GM19351 (cell line): ENCODE measurements at regions not wholly inside any gene's neighbourhood (a gene's known extent, or its start where the extent isn't known, plus 50 kb on each side); places are given as distances from the start of the nearest gene placed in this dataset.
"Not testable (repeated sequence)": the region's sequence is repeated elsewhere in the genome, so short reads cannot be mapped to it uniquely, and the experiment has no call there.

Experiments
- ATAC-seq: cut with Tn5 transposase; IDR thresholded peaks from one replicate; pipeline ENCODE4 v1.9.1; 2021; ENCODE audit warnings: mild to moderate bottlenecking, moderate library complexity; ENCODE audit not compliant: unreplicated experiment

DNA sequence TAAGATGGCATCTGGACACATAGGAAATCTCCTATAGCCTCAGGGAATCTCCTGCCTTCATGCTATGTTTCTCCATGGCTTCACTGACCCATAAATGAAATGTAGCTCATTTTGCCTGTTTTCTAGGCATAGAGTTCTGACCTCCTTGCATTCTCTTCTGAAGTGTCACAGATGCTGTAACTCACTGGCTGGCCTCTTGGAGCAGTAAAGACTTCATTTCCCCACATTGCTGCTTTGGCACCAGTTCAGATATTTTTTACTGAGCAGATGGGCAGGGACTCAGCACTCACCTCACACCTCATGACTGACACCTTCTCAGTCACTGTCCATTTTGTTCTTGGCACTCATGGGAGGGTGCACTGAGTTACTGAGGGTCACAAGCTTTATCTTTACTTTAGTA, 286.7 kb upstream of the TGFBR2 start:
- peak; percentile 97 for ATAC-seq

DNA sequence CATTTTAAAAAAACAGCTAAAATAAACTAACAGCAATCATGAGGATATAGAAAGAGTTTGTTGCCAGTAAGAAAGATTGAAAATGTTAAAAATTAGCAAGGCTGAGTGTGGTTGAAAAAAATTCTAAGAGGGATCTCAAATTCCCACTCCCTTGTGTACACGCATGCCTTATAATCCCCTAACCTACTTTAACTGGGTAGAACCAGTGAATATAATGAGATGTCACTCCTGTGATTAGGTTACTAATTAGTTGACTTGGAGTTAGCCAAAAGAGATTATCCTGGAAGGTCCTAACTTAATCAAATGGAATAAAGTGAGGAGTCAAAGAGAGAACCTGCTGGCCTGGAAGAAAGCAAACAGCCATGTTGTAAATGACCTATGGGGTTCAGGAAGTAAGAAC, 286.0 kb upstream of the TGFBR2 start:
- no peak for ATAC-seq

DNA sequence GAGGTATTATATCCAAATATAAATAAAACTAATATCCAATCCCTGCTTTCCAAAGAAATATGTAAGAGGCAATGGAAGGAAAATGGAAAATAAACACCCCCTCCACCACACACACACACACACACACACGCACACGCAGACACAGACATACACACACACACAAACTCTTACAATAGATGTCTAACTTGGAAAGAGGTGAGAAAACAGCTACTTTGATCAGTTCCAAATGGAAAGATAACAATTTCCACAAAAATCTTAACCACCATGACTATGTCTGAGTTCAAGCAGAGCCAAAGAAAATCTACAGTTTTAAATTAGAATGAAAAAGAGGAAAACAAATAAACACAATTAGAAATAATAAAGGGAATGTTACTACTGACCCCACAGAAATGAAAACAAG, 285.3 kb upstream of the TGFBR2 start:
- no peak for ATAC-seq

DNA sequence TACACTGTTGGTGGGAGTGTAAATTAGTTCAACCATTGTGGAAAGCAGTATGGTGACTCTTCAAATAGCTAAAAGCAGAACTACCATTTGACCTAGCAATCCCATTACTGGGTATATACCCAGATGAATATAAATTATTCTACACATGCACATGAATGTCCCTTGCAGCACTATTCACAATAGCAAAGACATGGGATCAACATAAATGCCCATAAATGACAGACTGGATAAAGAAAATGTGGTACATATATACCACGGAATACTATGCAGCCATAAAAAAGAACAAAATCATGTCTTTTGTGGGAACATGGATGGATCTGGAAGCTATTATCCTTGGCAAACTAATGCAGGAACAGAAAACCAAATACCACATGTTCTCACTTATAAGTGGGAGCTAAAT, 282.8 kb upstream of the TGFBR2 start:
- ATAC-seq = not testable (repeated sequence)

DNA sequence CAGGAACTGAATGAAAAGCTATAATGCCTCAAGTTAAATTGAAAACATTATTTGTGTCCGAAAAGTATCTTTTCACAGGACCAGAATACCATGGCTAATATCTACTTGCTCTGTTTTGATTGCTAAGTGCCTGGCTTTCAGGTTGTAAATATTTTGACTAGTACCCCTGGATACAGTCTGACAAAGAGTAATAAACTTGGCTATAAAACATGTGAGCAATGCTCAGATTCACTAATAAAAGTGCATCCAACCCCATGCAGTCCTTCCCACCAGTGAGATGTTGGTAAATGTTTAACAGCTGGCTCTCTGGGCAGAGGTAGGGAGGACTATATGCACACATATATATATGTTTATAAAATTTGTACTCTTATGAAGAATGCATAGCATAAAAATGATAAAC, 281.8 kb upstream of the TGFBR2 start:
- no peak for ATAC-seq

DNA sequence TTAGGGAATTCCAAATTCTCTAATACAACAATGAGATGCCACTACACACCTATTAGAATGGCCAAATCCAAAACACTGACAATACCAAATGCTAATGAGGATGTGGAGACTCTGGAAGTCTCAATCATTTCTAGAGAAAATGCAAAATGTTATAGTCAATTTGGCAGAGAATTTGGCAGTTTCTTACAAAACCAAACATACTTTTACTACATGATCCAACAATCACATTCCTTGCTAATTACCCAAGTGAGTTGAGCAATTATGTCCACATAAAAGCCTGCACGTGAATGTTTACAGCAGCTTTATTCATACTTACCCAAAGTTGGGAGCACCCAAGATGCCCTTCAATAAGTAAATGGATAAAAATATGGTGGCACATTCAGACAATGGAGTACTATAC, 278.4 kb upstream of the TGFBR2 start:
- ATAC-seq = not testable (repeated sequence)

DNA sequence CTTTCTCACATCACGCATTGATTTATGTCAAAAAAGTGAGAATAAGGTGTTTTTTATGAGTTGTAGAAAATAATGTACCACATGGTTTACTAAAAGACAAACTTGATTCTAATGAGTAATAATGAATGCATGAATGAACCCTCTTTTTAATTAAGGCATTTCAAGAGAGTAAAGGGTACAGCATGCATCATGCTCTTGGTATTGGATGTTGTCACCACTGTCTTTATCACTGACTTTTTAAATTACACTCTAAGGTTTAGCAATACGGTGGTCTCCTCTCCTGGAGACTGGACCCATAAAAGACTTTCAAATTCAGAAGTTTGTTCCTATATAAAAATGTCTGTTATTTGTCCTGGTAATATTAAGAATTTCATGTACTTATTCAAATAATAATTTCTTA, 277.5 kb upstream of the TGFBR2 start:
- ATAC-seq = not testable (repeated sequence)

DNA sequence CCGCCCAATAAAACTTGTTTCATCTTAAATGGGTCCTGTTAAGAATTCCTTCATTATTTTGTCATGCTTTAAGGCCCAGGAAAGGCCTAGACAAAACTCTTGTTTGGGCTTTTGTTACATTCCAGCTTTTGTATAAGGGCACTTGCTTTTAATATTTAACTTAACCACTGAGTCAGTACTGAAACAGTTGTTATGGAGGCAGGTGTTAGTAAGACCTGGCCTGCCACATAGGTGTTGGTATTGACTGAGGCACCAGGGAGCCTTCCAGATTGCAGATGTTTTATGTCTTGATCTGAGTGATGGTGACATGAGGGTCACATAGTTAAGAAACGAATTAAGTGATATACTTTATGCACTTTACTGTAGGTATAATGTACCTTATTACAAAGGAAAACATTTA, 274.9 kb upstream of the TGFBR2 start:
- ATAC-seq = no peak

DNA sequence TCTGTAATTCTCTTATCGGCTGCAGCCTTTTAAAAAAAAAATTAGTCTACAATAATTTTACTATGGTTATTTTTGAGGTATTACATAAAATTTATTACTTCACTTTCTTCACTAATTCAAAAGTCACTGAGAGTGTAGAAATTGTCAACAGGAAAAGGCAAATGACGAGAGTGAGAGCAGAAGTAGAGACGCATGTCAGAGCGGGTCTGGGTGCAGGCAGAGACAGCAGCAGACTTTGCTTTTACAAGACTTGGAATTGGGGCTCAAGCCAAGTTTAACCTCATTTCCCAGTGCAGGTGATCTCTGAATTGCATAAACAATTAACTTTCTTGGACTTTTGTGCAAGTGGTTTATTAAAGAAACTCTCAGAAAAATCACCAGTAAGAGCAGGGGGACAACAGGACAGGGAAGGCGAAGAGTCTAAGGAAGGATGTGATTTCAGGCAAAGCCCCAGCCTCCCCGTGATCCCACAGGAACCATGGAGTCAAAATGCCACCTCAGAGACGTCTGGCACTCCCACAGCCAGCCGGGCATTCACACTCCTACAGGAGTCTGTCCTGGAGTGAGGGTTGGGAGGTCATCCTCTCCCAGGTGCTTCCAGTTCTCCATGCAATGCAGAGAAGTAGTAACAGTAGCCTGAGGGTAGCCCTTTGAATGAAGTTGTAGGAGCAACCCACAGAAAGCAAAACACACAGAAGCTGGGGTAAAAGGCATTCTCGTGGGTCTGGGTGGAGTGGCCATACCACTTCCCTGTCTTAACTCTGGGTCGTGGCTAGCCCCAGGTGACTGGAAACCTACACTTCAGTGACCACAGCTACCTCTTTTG, 274.0 kb upstream of the TGFBR2 start:
- ATAC-seq = no peak

DNA sequence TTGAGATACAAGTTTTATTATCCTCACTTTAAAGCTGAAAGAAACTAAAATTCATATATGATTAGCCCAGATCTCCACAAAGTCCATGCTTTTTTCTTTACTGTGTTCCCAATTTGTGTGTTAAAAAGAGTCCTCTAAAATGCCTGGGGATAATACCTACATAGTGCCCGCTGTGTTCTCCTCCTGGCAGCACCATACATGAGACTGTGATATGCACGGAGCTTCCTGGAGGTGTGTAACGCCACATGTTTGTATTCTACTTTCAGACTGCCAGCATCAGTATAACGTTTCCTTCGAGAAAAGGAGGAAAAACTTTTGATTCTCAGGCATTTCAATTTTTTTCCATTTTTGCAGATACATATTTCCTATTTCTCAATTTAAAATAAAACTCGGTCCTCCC, 273.3 kb upstream of the TGFBR2 start:
- no peak for ATAC-seq

DNA sequence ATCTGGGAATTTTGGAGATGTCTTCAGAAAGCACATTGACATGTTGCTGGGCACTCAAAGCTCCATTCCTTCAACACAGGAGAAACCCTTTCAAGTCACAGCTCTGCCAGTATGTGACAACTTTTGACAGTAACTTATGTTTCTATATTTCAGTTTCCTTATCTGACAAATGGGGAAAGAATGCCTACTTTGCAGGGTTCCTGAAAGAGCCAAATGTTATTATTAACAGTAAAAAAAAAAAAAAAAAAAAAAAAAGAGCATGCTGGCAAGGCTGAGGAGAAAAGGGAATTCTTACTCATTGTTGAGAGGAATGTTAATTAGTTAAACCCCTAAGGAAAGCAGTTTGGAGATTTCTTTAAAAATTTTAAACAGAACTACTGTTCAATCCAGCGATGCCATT, 272.5 kb upstream of the TGFBR2 start:
- ATAC-seq = no peak

DNA sequence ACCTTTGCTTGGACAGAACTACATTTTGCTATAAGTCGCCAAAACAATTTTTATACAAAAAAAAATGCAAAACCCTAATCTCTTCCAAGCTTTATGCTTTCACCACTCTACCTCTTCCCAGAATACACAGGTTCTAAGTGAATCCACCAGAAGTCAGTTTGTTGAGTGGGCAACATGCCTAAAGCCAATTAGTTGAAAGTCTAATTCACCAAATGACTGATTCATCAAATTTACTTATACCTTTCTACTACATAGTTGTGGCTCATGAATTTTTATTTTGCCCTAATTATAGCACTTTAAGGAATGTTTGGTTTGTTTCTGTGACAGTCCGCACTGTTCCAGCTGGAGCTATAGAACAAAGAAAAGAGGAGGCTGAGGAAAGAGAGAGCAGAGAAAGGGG, 265.9 kb upstream of the TGFBR2 start:
- ATAC-seq = no peak

DNA sequence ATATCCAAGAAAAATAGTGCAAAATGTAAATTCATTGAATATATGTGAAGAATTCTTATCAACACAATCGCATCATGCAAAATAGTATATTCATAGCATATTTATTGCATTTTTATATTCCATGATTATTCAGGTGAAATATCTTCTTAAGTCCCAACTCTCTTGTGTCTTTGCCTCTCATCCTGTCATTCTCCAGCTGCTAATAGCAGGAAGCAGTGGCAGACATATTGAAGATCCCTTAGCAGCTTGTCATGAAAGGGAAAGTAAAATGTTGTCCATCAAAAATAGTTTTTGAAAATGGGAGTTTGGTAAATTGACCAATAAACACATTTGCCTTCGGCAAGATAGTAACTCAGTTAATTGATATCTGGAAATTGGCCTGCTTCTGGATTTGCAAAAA, 265.3 kb upstream of the TGFBR2 start:
- no peak for ATAC-seq

DNA sequence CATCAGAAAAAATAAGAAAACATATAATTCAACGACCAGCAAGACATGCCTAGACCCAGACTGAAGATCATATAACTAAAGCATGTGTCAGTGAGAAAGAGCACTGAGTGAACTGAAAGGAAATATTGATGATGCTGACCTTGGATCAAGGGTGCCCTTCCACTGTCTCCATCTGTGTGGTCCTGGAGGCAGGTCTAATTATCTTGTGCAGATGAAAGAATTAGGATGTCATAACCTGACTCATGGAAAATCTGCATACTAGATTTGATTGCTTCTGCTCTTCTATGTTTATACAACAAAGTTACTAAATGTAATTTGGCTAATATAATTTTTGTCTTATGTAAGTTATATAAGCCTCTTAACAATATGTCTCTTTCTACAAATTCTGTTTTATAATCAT, 264.6 kb upstream of the TGFBR2 start:
- no peak for ATAC-seq

DNA sequence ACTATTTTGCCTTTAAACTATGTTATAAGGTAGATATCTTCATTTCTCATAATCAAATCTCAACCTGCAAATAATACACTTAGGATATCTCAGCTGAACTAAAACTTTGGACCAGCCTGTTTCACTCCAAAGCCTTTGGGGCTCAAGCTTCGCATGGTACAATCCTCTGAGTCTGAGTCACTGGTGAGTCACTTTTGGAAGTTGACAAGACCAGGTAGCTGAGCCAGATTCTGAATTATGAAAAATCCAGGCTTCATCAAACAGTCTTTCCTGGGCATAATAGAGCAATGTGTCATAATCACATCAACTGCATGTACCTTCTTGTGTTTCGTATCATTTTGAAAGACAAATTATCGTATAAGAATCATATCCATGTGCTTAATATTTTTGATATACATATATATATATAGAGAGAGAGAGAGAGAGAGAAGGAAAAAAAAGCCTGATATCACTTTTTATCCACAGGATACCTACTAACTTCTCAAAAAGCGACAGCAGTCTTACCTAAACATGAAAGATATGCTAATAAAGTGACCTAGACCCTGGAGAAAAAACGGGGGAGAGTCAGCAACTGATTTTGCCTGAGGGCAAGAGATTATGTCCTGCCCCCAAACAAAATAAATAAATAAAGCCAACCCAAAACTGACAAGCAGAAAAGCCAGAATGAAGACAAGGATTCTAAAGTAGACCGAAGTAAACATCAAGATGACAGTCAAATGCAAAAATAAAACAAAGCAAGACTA, 263.9 kb upstream of the TGFBR2 start:
- no peak for ATAC-seq

DNA sequence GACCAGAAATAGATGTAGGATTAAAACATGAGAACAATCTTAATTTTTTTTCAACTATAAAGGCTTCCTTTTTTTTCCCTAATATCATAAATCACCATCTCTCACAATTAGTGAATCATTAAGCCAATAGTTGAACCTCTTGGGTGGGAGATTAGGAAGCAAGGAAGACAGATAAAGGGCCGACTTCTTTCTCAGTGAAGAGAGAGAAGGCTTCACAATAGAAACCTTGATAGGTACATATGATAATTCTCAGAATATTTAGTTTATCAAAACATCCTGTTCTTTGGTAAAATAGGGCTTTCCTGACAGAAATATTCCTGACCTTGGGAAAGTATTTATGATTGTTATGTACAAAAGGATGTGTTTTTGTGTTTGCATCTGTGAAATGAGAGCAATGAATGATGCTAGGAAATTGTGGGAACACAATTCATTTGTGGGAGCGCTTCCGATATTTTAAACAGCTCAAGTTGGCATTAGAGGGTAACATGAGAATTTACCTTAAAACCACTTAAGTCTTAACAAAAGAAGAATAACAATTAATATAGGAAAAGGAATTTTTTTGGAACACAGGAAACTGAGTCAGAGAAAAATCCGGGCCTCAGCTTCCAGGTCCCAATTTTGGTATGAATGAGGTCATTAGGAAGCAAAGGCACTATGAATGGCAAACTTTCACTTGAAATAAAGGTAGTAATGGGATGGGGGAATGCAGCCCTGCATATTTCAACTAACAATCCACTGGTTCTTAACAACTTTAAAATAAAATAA, 263.2 kb upstream of the TGFBR2 start:
- no peak for ATAC-seq

DNA sequence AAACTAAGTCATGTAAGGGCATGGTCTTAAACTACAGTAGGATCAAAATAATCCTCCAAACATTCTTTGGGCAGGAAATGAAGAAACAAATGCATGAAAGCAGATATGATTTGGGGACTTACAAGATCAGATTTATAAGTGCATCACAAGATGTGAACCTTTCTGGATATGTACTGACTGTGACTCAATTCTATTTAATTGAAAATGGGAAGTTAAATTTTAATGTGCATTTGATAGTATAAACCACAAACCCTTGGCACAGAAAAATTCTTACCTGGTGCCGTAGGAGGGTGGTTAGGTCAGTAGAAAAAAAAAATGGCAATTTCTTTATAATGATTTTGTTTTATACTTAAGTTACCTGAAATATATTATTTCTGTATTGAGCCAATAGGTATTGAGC, 262.5 kb upstream of the TGFBR2 start:
- no peak for ATAC-seq

DNA sequence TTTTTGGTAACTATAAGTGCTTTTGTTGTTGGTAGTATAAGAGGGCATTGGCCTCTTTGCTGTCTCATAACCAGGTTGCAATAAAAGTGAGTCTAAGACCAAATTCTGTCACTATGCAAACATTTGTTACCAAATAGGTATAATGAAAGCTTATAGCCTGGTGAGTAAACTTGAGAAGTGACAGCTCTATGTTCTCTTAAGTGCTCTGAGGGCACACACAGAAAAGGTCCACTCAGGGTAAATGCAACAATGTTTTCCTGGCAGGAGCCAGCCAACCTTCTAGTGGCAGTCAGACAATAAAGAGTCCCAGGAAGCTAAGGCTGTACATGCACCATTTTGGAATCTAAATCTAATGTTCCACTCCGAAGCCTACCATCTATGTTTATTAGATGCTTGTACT, 262.1 kb upstream of the TGFBR2 start:
- ATAC-seq = no peak

DNA sequence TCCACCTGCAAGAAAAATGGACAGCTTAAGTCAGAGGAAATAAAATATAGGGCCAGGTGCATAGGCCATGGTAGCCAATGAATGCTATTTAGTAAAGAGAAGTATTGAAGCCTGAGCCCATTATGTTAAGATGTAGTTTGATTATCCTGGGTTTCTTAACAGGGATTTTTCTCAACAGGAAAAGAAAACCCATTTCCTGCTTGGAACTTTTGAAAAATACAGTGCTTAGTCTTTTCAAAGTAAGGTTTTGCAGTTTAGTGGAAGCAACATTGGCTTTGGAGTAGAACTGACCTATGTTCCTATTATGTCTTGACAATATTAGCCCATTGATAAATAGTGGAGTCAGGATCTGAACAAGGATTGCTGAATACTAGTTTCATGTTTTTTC, 259.5 kb upstream of the TGFBR2 start:
- ATAC-seq = no peak

DNA sequence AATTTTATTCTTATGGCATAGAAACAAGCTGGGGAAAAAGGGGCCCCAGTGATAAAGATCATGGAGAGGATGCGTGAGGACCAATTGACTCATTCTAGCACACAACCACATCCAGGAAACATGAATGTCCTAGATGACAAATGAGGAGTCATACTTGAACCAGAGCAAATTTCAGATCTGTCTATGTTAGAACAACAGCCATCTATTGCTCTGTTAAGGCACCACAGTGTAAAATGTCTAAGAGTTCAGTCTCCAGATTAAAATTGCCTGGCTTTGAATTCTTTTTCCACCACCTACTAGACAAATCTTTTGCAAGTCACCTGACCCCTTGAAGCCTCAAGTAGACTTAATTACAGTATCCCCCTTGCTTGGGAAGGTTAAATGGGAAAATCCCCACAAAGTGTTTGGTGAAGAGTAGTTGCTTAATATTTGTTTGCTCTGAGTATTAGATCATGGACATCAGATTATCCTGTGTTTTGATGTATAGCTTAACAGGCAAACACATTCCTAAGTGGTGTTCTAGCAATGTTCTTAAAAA, 258.7 kb upstream of the TGFBR2 start:
- ATAC-seq = peak; percentile 97

DNA sequence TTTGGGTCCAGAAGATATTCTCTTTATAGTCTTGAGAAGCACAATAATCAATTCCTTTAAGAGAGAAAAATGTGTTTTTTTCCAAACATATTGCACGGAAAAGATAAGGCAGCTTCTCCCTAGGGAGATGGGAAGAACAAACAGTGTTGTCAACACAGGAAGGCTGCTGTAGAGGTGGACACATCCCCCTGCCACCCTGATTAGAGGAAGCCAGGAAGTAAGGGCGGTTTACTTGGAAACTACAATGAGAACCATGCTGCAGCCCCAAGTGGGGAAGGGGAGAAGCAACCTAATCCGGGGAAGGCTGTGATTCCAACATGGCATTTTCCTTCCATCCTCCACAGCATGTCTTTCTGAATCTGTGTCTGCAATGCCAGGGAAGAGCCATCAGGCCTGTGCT, 256.9 kb upstream of the TGFBR2 start:
- no peak for ATAC-seq

DNA sequence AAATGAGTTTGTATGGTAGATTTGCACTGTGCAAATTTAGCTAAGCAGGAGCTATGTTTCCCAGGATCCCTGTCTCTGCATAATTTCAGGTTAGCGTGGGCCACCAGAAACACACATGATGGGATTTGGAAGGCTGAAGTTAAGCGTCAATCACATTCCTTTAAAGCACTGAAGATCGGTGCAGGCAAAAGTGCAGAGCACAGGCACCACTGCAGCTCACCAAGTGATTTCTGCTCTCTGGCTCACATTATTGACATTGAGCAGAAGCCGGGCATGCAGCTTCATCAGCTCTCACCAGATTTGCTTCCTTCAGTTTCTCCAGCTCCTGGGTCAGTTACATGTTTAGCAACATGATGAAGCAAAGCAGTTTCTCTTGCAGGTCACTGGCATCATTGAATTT, 256.4 kb upstream of the TGFBR2 start:
- no peak for ATAC-seq
